Keratinocyte (primary cell): ENCODE measurements at regions not wholly inside any gene's neighbourhood (a gene's known extent, or its start where the extent isn't known, plus 50 kb on each side); places are given as distances from the start of the nearest gene placed in this dataset.

Experiments
- EZH2 ChIP-seq: IDR thresholded peaks from one replicate; pipeline ENCODE4 v1.6.1; 2012; ENCODE audit warnings: inconsistent platforms, mild to moderate bottlenecking, low read length, moderate library complexity
- TF ChIP-seq, protein P1 (sequence below), 3 experiments: IDR thresholded peaks in 1 of 3; conservative IDR thresholded peaks in 1 of 3; optimal IDR thresholded peaks in 1 of 3; 2 replicates in 2 of 3; 3 replicates in 1 of 3; pipeline versions ENCODE3 to v1.5.1; 2011; ENCODE audit warnings: low read length in 3 of 3, mild to moderate bottlenecking in 3 of 3, moderate library complexity in 2 of 3, control low read depth in 1 of 3, inconsistent platforms in 1 of 3; ENCODE audit not compliant: insufficient read depth in 2 of 3; ENCODE audit errors: extremely low read depth in 1 of 3

DNA sequence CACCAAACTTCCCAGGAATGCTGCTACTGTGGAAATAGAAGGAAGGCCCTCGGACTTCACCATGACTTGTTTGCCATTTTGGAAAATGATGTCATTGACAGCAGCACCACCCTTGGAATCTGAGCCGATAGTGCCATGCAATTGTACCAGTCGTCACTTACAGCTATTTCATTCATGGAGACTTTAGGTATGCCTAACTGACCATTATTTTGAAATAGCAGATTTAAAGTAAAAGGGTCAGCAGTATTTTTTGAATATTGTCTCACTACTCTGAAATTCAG, 66.0 kb upstream of the ARL8B start:
- TF ChIP-seq EZH2, result no peak
- TF ChIP-seq, protein P1, sequence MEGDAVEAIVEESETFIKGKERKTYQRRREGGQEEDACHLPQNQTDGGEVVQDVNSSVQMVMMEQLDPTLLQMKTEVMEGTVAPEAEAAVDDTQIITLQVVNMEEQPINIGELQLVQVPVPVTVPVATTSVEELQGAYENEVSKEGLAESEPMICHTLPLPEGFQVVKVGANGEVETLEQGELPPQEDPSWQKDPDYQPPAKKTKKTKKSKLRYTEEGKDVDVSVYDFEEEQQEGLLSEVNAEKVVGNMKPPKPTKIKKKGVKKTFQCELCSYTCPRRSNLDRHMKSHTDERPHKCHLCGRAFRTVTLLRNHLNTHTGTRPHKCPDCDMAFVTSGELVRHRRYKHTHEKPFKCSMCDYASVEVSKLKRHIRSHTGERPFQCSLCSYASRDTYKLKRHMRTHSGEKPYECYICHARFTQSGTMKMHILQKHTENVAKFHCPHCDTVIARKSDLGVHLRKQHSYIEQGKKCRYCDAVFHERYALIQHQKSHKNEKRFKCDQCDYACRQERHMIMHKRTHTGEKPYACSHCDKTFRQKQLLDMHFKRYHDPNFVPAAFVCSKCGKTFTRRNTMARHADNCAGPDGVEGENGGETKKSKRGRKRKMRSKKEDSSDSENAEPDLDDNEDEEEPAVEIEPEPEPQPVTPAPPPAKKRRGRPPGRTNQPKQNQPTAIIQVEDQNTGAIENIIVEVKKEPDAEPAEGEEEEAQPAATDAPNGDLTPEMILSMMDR (optimal IDR thresholded peaks at IDR 0.05 in 1 of 3, IDR thresholded peaks at IDR 0.05 in 1 of 3, conservative IDR thresholded peaks at IDR 0.05 in 1 of 3; ENCODE audit: extremely low read depth in 1 of 3, insufficient read depth in 2 of 3, low read length in 3 of 3), result no peak
